ENCODE measurements at regions not wholly inside any gene's neighbourhood (a gene's known extent, or its start where the extent isn't known, plus 50 kb on each side); places are given as distances from the start of the nearest gene placed in this dataset.
"Not testable (repeated sequence)": the region's sequence is repeated elsewhere in the genome, so short reads cannot be mapped to it uniquely, and the experiment has no call there.

GRCh38 chr13:44778761-44779484, 202.8 kb upstream of the TSC22D1 start:
- no peak for DNase-seq

GRCh38 chr13:44775290-44775689, 199.2 kb upstream of the TSC22D1 start:
- not testable (repeated sequence) for DNase-seq

GRCh38 chr13:44770951-44771350, 194.8 kb upstream of the TSC22D1 start:
- no peak for DNase-seq

DNA sequence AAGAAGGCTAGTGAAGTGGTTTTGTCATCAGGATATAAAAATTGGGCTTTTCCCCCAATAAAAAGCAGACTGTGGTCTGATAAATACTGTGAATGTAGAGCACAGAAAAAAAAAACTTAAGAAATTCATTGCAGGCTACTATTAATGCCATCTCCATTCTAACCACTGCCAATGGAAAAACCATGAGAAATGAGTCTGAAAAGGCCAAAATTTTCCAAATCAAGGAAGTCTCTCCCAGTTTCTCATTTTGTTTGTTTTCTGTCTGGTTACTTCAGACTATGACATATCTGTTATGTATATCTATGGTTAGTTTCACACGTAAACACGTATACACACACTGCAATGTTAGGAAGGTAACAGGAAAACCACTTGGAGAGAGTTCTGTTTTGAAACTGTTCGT, 193.6 kb upstream of the TSC22D1 start:
- DNase-seq = no peak

- no peak for DNase-seq
These were observed 192.8 kb upstream of the TSC22D1 start for GRCh38 chr13:44768775-44769581.

GRCh38 chr13:44768239-44768638, 192.1 kb upstream of the TSC22D1 start:
- DNase-seq = no peak

DNA sequence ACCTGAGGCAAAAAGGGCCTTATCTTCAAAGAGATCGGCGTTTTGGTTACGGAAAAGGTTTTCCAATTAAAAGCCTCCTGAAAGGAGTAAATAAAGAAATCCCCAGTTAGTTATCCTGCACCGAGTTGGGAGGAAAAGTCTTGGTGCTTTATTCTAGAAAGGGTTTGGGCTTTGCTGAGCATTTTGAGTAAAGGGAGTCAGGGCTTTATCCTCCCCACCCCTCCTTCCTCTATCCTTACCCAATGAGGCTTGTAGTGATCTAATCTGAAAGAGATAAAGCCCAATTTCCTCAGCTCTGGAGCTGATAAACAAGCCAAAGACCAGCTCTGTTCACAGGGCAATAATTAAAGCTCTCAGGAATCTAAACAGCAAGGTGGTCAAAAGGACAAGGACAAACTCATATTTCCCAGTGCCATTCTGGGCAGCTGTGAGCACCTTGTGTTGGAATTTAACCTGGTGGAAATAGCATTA, 188.9 kb upstream of the TSC22D1 start:
- DNase-seq = no peak

DNA sequence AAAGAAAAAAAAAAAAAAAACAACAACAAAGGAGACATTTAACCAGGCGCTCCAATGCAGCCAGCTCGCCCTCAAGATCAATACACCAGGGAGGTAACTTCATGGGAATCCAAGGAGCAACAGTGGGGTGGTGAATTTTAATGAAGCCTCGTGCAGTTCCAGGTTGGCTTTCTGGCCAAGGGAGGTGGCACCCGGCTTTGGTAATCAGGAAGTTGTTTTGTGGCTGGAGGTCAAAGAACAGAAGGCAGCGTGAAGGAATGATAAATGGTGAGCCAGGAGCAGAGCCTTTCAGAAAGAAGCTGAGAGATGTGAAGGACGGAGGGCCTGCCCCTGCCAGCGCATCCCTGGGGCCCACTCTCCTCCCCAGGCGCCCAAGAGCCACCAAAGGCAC, 188.2 kb upstream of the TSC22D1 start:
- DNase-seq = peak; percentile 4

DNA sequence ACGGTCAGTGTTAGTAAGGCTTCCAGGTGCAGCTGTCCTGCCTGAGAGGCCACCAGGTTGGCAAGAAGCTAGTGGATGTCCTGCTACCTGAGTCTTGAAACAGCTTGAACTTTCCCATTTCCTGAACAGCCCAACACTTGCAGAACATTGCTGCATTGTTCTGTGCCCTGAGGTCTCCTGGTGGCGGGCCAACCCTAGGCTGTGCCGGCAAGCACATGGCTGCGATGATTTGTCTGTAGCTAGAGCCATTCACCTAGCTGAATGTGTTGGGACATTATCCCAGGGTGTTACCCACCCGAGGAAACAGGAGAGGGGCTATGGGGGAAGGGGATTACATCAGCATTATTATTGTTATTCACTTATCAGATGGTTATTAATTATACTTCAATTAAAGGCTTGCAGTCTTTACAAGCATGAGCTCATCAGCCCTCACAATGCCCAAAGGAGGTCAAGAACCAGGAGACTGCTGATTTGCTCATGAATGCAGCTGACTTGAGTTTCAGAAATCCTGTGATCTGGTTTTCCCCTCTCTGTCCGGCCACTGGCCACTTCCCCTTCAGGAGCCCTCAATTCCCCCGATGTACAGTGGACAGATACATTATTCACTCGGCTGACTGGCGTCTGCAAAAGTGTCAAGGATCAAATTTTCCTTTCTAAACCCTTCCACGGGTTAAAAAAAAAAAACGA, 187.6 kb upstream of the TSC22D1 start:
- peak; percentile 9 for DNase-seq

- no peak for DNase-seq
These were observed 186.8 kb upstream of the TSC22D1 start for GRCh38 chr13:44762911-44763310.

GRCh38 chr13:44760434-44760833, 184.3 kb upstream of the TSC22D1 start:
- DNase-seq = no peak

GRCh38 chr13:44759384-44760360, 183.5 kb upstream of the TSC22D1 start:
- DNase-seq = no peak

- DNase-seq = no peak
These were observed 182.7 kb upstream of the TSC22D1 start for GRCh38 chr13:44758630-44759383.

- DNase-seq = no peak
These were observed 181.5 kb upstream of the TSC22D1 start for GRCh38 chr13:44757671-44758070.

DNA sequence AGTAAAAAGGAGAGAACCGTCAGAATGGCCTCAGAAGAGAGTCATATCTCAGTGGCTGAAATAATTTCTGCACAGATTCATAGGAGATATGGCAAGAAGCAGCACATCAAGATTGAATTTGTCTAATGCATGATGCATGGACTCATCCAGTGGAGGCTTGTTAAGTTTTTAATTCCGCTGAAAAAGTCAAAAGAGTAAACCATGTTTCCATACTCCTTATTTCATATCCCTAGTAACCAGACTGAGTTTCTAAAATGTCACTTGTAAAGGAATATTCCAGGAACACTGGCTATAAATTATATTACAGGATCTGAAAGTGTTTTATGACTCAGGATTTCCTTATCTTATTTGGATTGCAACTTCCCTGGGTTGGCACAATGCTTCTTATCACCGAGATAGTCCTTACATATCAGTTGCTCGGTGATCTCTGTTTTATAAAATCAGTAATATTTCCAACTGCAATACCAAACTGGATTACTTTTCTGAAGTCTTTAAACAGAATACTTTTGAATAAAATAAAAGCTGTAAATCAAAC, 180.2 kb upstream of the TSC22D1 start:
- no peak for DNase-seq

DNA sequence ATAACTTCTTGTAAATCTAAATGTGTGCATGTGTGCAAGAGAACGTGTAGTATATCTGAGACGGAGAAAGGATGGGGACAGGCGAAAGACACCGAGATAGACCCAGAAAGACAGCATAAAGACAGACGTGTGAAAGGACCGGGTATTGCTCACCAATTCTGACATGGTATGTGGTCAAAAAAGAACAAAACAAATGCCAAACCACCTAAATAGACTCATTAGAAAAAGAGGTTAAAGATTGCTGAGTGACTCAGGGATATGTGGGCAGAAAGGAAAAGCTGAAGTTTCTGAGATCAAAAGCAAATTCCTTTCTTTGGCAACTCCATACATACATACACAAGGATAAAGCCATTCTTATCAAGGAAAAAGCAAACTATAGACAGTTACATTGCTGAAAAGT, 179.7 kb upstream of the TSC22D1 start:
- no peak for DNase-seq

DNA sequence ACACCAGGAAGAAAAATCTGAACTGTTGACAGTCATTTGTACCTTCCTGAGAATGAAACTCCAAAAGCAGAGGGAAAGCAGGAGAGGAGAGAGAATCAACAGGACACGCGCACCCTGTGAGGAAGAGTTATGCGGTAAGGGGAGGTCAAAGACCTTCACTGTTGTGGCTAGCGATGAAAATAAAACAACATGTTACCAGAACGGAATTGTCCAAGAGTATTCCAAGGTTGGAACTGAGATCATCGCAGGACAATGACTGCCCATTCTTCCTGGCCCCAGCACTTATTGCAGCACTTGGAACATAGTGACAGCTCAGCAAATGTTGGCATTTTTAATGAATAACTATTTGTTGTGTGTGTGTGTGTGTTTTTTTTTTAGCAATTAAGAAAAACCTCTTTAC, 176.0 kb upstream of the TSC22D1 start:
- no peak for DNase-seq

DNA sequence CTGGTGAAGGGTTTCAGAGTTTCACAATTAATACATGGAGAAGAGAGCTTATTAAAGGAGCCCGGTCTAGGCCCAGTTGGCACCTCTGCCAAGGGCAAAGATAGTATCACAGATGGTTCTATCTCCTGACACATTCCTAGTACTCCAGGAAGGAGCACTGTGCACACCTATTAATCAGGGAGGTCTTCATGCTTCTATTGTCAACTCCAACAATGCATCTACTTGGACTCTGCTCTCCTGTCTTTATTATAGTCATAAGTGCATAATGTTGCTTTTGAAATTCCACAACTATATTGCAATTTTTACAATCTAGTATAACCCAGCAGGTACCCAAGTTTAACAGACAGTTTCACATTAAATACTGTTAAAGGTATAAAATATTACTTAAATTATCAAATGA, 174.5 kb upstream of the TSC22D1 start:
- no peak for DNase-seq

DNA sequence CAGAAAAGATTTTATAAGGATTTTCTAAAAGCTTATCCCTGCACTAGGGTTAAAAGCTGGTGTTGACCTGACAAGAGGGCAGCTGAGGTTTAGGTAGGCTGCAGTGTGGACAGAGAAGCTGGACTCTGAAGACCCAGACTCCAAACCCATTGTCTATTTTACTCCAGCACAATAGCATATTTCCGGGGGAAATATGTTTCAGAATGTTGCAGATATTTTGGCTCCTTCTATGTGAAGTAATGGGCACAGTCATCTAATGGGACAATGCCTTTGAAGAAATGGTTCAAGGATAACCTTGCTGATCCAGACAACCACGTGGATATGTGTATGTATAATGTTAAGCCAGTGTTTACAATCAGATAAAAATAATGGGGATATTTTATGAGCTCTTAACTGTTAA, 173.8 kb upstream of the TSC22D1 start:
- no peak for DNase-seq

- no peak for DNase-seq
These were observed 172.3 kb upstream of the TSC22D1 start for GRCh38 chr13:44748439-44748838.

DNA sequence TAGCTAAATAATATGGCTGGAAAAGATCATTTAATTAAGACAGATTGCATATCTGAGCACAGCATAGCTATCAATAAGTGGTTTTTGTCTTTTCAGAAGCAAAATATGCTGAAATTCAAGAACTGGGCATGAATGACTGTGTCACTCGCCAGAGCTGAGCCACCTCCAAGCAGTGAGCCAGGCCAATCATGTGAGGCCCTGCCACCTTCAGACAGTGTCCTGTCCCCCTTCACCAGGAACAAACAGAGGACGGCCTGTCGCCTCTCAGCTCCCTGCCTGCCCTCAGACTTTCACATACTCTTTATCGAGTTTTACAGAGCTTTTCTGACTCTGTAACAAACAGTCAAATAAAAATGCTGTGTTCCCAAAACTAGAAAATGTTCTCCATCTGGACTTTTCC, 171.0 kb upstream of the TSC22D1 start:
- no peak for DNase-seq

Measured in MV-4-11 (cell line).